NCI-H226 (cell line): ENCODE measurements at regions not wholly inside any gene's neighbourhood (a gene's known extent, or its start where the extent isn't known, plus 50 kb on each side); places are given as distances from the start of the nearest gene placed in this dataset.
"Not testable (repeated sequence)": the region's sequence is repeated elsewhere in the genome, so short reads cannot be mapped to it uniquely, and the experiment has no call there.

Experiments used
- DNase-seq: peaks from one replicate; pipeline ENCODE4 v3.0.0-alpha.2; 2015

GRCh38 chr6:80974579-80974978 lies 777.9 kb downstream of the TENT5A start:
- no peak for DNase-seq

GRCh38 chr6:80969439-80969838 lies 783.0 kb downstream of the TENT5A start:
- DNase-seq: peak; percentile 12

- no peak for DNase-seq
Measured at GRCh38 chr6:80967609-80968008, 784.9 kb downstream of the TENT5A start.

- no peak for DNase-seq
Measured at GRCh38 chr6:80962382-80962781, 790.1 kb downstream of the TENT5A start.

- DNase-seq: no peak
Measured at GRCh38 chr6:80961166-80961565, 791.3 kb downstream of the TENT5A start.

GRCh38 chr6:80959034-80959433 lies 793.4 kb downstream of the TENT5A start:
- DNase-seq: no peak

- DNase-seq: no peak
Measured at GRCh38 chr6:80956898-80957297, 795.6 kb downstream of the TENT5A start.

- DNase-seq: not testable (repeated sequence)
Measured at GRCh38 chr6:80952479-80952878, 800.0 kb downstream of the TENT5A start.

- no peak for DNase-seq
Measured at GRCh38 chr6:80946402-80946801, 806.1 kb downstream of the TENT5A start.

GRCh38 chr6:80942911-80943310 lies 809.6 kb downstream of the TENT5A start:
- DNase-seq: no peak

GRCh38 chr6:80940976-80941375 lies 811.5 kb downstream of the TENT5A start:
- DNase-seq: no peak

GRCh38 chr6:80940571-80940970 lies 811.9 kb downstream of the TENT5A start:
- DNase-seq: no peak

GRCh38 chr6:80939898-80940297 lies 812.6 kb downstream of the TENT5A start:
- no peak for DNase-seq

GRCh38 chr6:80939480-80939879 lies 813.0 kb downstream of the TENT5A start:
- no peak for DNase-seq

GRCh38 chr6:80938131-80938530 lies 814.4 kb downstream of the TENT5A start:
- DNase-seq: no peak

- no peak for DNase-seq
Measured at GRCh38 chr6:80932359-80932758, 820.1 kb downstream of the TENT5A start.

GRCh38 chr6:80930376-80930775 lies 822.1 kb downstream of the TENT5A start:
- no peak for DNase-seq

- DNase-seq: no peak
Measured at GRCh38 chr6:80923816-80924215, 817.3 kb downstream of the BCKDHB start.

- no peak for DNase-seq
Measured at GRCh38 chr6:80922916-80923455, 816.5 kb downstream of the BCKDHB start.

- peak; percentile 22 for DNase-seq
Measured at GRCh38 chr6:80921861-80922460, 815.5 kb downstream of the BCKDHB start.

- no peak for DNase-seq
Measured at GRCh38 chr6:80907831-80908230, 801.4 kb downstream of the BCKDHB start.

GRCh38 chr6:80903711-80904110 lies 797.2 kb downstream of the BCKDHB start:
- DNase-seq: no peak

- no peak for DNase-seq
Measured at GRCh38 chr6:80886475-80886874, 780.0 kb downstream of the BCKDHB start.

- no peak for DNase-seq
Measured at GRCh38 chr6:80872951-80873308, 766.5 kb downstream of the BCKDHB start.

- no peak for DNase-seq
Measured at GRCh38 chr6:80872199-80872950, 765.9 kb downstream of the BCKDHB start.
